Fibroblast of mammary gland (primary cell): ENCODE measurements at regions not wholly inside any gene's neighbourhood (a gene's known extent, or its start where the extent isn't known, plus 50 kb on each side); places are given as distances from the start of the nearest gene placed in this dataset.

Experiments
- DNase-seq: peaks from one replicate; pipeline ENCODE4 v3.0.0-alpha.2; 2010; ENCODE audit warnings: low read depth
- H3K4me3 ChIP-seq: 2 replicates; pipeline ENCODE4 v1.5.1; 2011; ENCODE audit warnings: low read depth, mild to moderate bottlenecking, low read length, moderate library complexity; ENCODE audit not compliant: control insufficient read depth
- CTCF ChIP-seq: conservative IDR thresholded peaks from 2 replicates; pipeline ENCODE4 v1.5.1; 2011; ENCODE audit warnings: low read depth, low read length, inconsistent platforms; ENCODE audit not compliant: control insufficient read depth, insufficient read depth

GRCh38 chr10:131569851-131570715 is 258.6 kb upstream of the TCERG1L start:
- no peak overlapping the region for H3K4me3 ChIP-seq
- no peak for DNase-seq
- no peak for TF ChIP-seq CTCF

GRCh38 chr10:131570716-131571307 is 259.3 kb upstream of the TCERG1L start:
- TF ChIP-seq CTCF = no peak
- no peak overlapping the region for H3K4me3 ChIP-seq
- no peak for DNase-seq

GRCh38 chr10:131571346-131571745 is 259.8 kb upstream of the TCERG1L start:
- no peak for DNase-seq
- TF ChIP-seq CTCF = no peak
- H3K4me3 ChIP-seq = no peak overlapping the region

GRCh38 chr10:131571865-131572264 is 260.3 kb upstream of the TCERG1L start:
- H3K4me3 ChIP-seq = no peak overlapping the region
- DNase-seq = no peak
- TF ChIP-seq CTCF = no peak

GRCh38 chr10:131573256-131573655 is 261.7 kb upstream of the TCERG1L start:
- DNase-seq = no peak
- H3K4me3 ChIP-seq = no peak overlapping the region
- no peak for TF ChIP-seq CTCF

- TF ChIP-seq CTCF = no peak
- no peak for DNase-seq
- H3K4me3 ChIP-seq = no peak overlapping the region
Measured at GRCh38 chr10:131573707-131574106, 262.2 kb upstream of the TCERG1L start.
